K562 (cell line): ENCODE measurements at regions not wholly inside any gene's neighbourhood (a gene's known extent, or its start where the extent isn't known, plus 50 kb on each side); places are given as distances from the start of the nearest gene placed in this dataset.

ENCODE experiments used
- ATAC-seq: fragments of 200-7000 bp; cut with Tn5 transposase; 3 replicates; pipeline ENCODE4 v1.9.1; 2020; ENCODE audit warnings: moderate library complexity
- BruUV-seq: library from RNA; stranded (reverse); fragments of 400-500 nt; replicated peaks from 2 replicates; lab custom pipeline; 2021; lab: Mats Ljungman, UMichigan
- CTCF ChIA-PET: fragments of 300-600 bp; formaldehyde crosslinking; extraction: SDS; loops from one replicate; lab custom pipeline; 2021; ENCODE audit warnings: low intra/inter-chr PET ratio; lab: Yijun Ruan, JAX
- POLR2A ChIA-PET: fragments of 300-600, 350-650 bp; sonication (Branson Sonifier 250); formaldehyde crosslinking; extraction: SDS; loops from one replicate; lab custom pipeline; 2021; ENCODE audit warnings: antibody characterized with exemption, inconsistent platforms; lab: Yijun Ruan, JAX
- DNase-seq, 4 experiments: peaks; one replicate each; pipeline versions ENCODE4 v3.0.0 to v3.0.0-alpha.2; 2011 to 2018; ENCODE audit warnings: low spot score in 3 of 4, mixed read lengths in 3 of 4; ENCODE audit errors: extremely low read depth in 1 of 4
- FAIRE-seq: peaks from 2 replicates; lab custom pipeline; 2011; peaks lifted over from hg19 to GRCh38; lab: Jason Lieb, UNC
- H2AFZ ChIP-seq: 2 replicates; pipeline ENCODE4 v1.6.0; 2011; ENCODE audit warnings: low read depth, low read length, control low read depth, inconsistent platforms
- H3K27ac ChIP-seq: fragments of 200-600 bp; 3 replicates; pipeline ENCODE4 v1.8.0; 2011; ENCODE audit warnings: low read depth, mild to moderate bottlenecking, control low read depth, inconsistent platforms, low read length, moderate library complexity, mixed read lengths; ENCODE audit errors: extremely low read depth
- H3K27me3 ChIP-seq, 2 experiments: fragments of 300-600 bp in 1 of 2; 2 replicates in 1 of 2; 3 replicates in 1 of 2; pipeline versions ENCODE4 v1.6.0 to v1.8.0; 2011; ENCODE audit warnings: inconsistent platforms in 2 of 2, low read length in 2 of 2, mild to moderate bottlenecking in 1 of 2, mixed read lengths in 1 of 2, moderate library complexity in 1 of 2; ENCODE audit not compliant: control insufficient read depth in 2 of 2, insufficient read depth in 2 of 2
- H3K36me3 ChIP-seq: fragments of 300-600 bp; 3 replicates; pipeline ENCODE4 v1.8.0; 2011; ENCODE audit warnings: mild to moderate bottlenecking, low read length, inconsistent platforms; ENCODE audit not compliant: control insufficient read depth, insufficient read depth
- H3K4me1 ChIP-seq, 2 experiments: fragments of 200-600 bp in 1 of 2; replicated peaks in 1 of 2; 2 replicates in 1 of 2; 3 replicates in 1 of 2; pipeline versions ENCODE4 v1.5.1 to v1.8.0; 2011; ENCODE audit warnings: inconsistent platforms in 2 of 2, low read length in 2 of 2, mild to moderate bottlenecking in 1 of 2, mixed read lengths in 1 of 2, moderate library complexity in 1 of 2; ENCODE audit not compliant: control insufficient read depth in 2 of 2, insufficient read depth in 2 of 2
- H3K4me2 ChIP-seq: 2 replicates; pipeline ENCODE4 v1.6.1; 2011; ENCODE audit warnings: low read length, control low read depth, inconsistent platforms, mixed read lengths; ENCODE audit not compliant: insufficient read depth
- H3K4me3 ChIP-seq: fragments of 200-600 bp; sonication (generic), shearing (Covaris generic); 2 replicates; pipeline ENCODE4 v1.5.1; 2016; ENCODE audit warnings: control low read depth, inconsistent platforms
- H3K79me2 ChIP-seq: fragments of 200-600 bp; 3 replicates; pipeline ENCODE4 v1.8.0; 2011; ENCODE audit warnings: low read length, inconsistent platforms; ENCODE audit not compliant: control insufficient read depth, insufficient read depth
- H3K9ac ChIP-seq, 2 experiments: 2 replicates each; pipeline versions ENCODE4 v1.6.0 to v1.6.1; 2011; ENCODE audit warnings: low read depth in 2 of 2, low read length in 2 of 2, control low read depth in 1 of 2, inconsistent platforms in 1 of 2, mild to moderate bottlenecking in 1 of 2, mixed read lengths in 1 of 2; ENCODE audit not compliant: insufficient read depth in 1 of 2
- H3K9me1 ChIP-seq: one replicate; pipeline ENCODE4 v1.6.0; 2011; ENCODE audit warnings: inconsistent platforms, mild to moderate bottlenecking, low read length, moderate library complexity; ENCODE audit not compliant: control insufficient read depth, insufficient read depth
- H3K9me3 ChIP-seq: replicated peaks from 2 replicates; pipeline ENCODE4 v1.5.1; 2011; ENCODE audit warnings: low read depth, low read length, inconsistent platforms; ENCODE audit not compliant: control insufficient read depth, insufficient read depth
- H4K20me1 ChIP-seq: replicated peaks from 2 replicates; pipeline ENCODE4 v1.6.1; 2011; ENCODE audit warnings: low read length, inconsistent platforms, mixed read lengths; ENCODE audit not compliant: control insufficient read depth, insufficient read depth
- ELK1 ChIP-seq: sonication (generic); formaldehyde crosslinking; IDR thresholded peaks from 2 replicates; pipeline ENCODE4 v1.8.1; 2022; ENCODE audit warnings: missing genetic modification reagents
- ETV5 ChIP-seq: sonication (generic); formaldehyde crosslinking; IDR thresholded peaks from 2 replicates; pipeline ENCODE4 v1.4.0; 2020; ENCODE audit warnings: low read depth, mild to moderate bottlenecking, missing genetic modification reagents
- JUN ChIP-seq, 2 experiments: sonication (generic) in 1 of 2; formaldehyde crosslinking in 1 of 2; IDR thresholded peaks; 2 replicates each; pipeline versions ENCODE4 v1.6.1 to v1.8.0; 2012 to 2022; ENCODE audit warnings: borderline replicate concordance in 2 of 2, mild to moderate bottlenecking in 2 of 2, improper control_type of control experiment in 1 of 2, low read depth in 1 of 2, low read length in 1 of 2, missing genetic modification reagents in 1 of 2
- KAT2B ChIP-seq: IDR thresholded peaks from one replicate; pipeline ENCODE4 v1.6.1; 2012; ENCODE audit warnings: low read depth, mild to moderate bottlenecking, control low read depth, inconsistent platforms, low read length, moderate library complexity
- MAZ ChIP-seq, 2 experiments: fragments of 450-650 bp in 1 of 2; sonication (generic) in 1 of 2; formaldehyde crosslinking; IDR thresholded peaks in 1 of 2; conservative IDR thresholded peaks in 1 of 2; 2 replicates each; pipeline versions ENCODE4 v1.4.0 to v1.5.0; 2020; ENCODE audit warnings: mild to moderate bottlenecking in 1 of 2, missing genetic modification reagents in 1 of 2
- NR2C2 ChIP-seq, 2 experiments: fragments of 200-800 bp in 1 of 2; sonication (Bioruptor generic) in 1 of 2; sonication (generic) in 1 of 2; formaldehyde crosslinking in 1 of 2; IDR thresholded peaks; 2 replicates each; pipeline versions ENCODE4 v1.6.1 to v1.8.0; 2016 to 2022; ENCODE audit warnings: mild to moderate bottlenecking in 1 of 2, missing compliant biosample characterization in 1 of 2, missing genetic modification characterization in 1 of 2, missing genetic modification reagents in 1 of 2
- SRSF3 ChIP-seq: fragments of 200-400 bp; formaldehyde crosslinking; IDR thresholded peaks from 2 replicates; pipeline ENCODE4 v1.6.1; 2016; ENCODE audit warnings: mild to moderate bottlenecking, low read length, moderate library complexity; ENCODE audit not compliant: insufficient read depth
- THRAP3 ChIP-seq: fragments of 450-650 bp; IDR thresholded peaks from 2 replicates; pipeline ENCODE4 v1.6.1; 2016; ENCODE audit warnings: mild to moderate bottlenecking, inconsistent platforms, borderline replicate concordance
- VEZF1 ChIP-seq: fragments of 200-800 bp; sonication (Bioruptor generic); IDR thresholded peaks from 2 replicates; pipeline ENCODE4 v1.6.1; 2017; ENCODE audit warnings: missing genetic modification characterization, missing compliant biosample characterization
- WGBS: fragments of 100-300 bp; shearing (Covaris generic); methylation state at CpG from one replicate; pipeline ENCODE4 v1.1.6; 2016; ENCODE audit warnings: low coverage, mixed read lengths; ENCODE audit not compliant: insufficient coverage; ENCODE audit errors: missing lambda C conversion rate; 5-methylcytosine and 5-hydroxymethylcytosine counted together
- in situ Hi-C: fragments of 300-500 bp; cut with MboI; formaldehyde crosslinking; loops from 4 replicates; pipeline ENCODE4 v1.15.0; 2018; ENCODE audit warnings: inconsistent platforms, mixed read lengths
- intact Hi-C: fragments of 100-400 bp; cut with micrococcal nuclease; formaldehyde crosslinking; loops from 2 replicates; pipeline ENCODE4 v1.14.2; 2022

GRCh38 chr12:59196989-59197388 lies 276.7 kb upstream of the LRIG3 start:
- H3K9me3 ChIP-seq = no peaks in the 10 kb centered on the region
- DNase-seq = no peak
- no peak overlapping the region for H3K4me2 ChIP-seq
- no peak for TF ChIP-seq NR2C2 (CRISPR knock-in tag; IDR thresholded peaks at IDR 0.05)
- no peak for TF ChIP-seq NR2C2 (tag; IDR thresholded peaks at IDR 0.05)
- no peak for TF ChIP-seq ELK1 (CRISPR knock-in tag)
- no peak for TF ChIP-seq KAT2B
- TF ChIP-seq THRAP3 = no peak
- TF ChIP-seq SRSF3 = no peak
- no peak for TF ChIP-seq VEZF1
- no peak for TF ChIP-seq MAZ (CRISPR knock-in tag; conservative IDR thresholded peaks at IDR 0.05 in 1 of 2, IDR thresholded peaks at IDR 0.05 in 1 of 2)
- no peak for TF ChIP-seq ETV5 (CRISPR knock-in tag)
- no peak for TF ChIP-seq JUN (IDR thresholded peaks at IDR 0.05; ENCODE audit: borderline replicate concordance, low read depth, low read length)
- no peak for TF ChIP-seq JUN (CRISPR knock-in tag; IDR thresholded peaks at IDR 0.05; ENCODE audit: borderline replicate concordance)
- no peaks in the 10 kb centered on the region for H3K79me2 ChIP-seq
- no peaks in the 10 kb centered on the region for H3K36me3 ChIP-seq
- no TSS peak for BruUV-seq
- H3K4me1 ChIP-seq = no peaks in the 10 kb centered on the region
- H3K9ac ChIP-seq = no peak overlapping the region
- no peak overlapping the region for H3K4me3 ChIP-seq
- ATAC-seq = no peak
- ChIA-PET POLR2A (no interaction called here), CTCF (no interaction called here)
- no peaks in the 10 kb centered on the region for H3K27me3 ChIP-seq
- no peak overlapping the region for H3K27ac ChIP-seq
- no peaks in the 10 kb centered on the region for H4K20me1 ChIP-seq
- no peaks in the 10 kb centered on the region for H3K9me1 ChIP-seq
- WGBS = 0% methylated on average over 1 of the region's 1 CpG
- FAIRE-seq = no peak
- in situ Hi-C loops (no loop called here), intact Hi-C loops (no loop called here)
- no peak overlapping the region for H2AFZ ChIP-seq
